ENCODE measurements at regions not wholly inside any gene's neighbourhood (a gene's known extent, or its start where the extent isn't known, plus 50 kb on each side); places are given as distances from the start of the nearest gene placed in this dataset.
"Not testable (repeated sequence)": the region's sequence is repeated elsewhere in the genome, so short reads cannot be mapped to it uniquely, and the experiment has no call there.

DNA sequence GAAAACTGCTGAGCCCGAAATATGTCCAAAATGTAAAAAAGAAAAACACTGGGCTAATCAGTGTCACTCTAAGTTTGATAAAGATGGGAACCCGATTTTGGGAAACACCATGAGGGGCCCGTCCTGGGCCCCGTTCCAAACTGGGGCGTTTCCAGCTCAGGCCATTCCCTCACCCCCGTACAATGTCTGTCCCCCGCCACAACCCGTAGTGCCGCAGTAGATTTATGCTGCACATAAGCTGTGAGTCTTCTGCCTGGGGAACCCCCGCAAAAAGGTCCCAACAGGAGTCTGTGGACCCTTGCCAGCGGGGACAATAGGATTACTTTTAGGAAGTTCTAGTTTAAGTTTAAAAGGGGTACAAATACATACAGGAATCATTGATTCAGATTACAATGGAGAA lies 275.5 kb downstream of the C7orf25 start:
- H3K9me3 ChIP-seq (ENCODE audit: control insufficient read depth, low read length, poor library complexity, severe bottlenecking); H3K4me1 Mint-ChIP-seq; H3K27me3 Mint-ChIP-seq; ATAC-seq; DNase-seq; H3K36me3 Mint-ChIP-seq (ENCODE audit: low read depth); H3K4me3 Mint-ChIP-seq; H3K27ac Mint-ChIP-seq: not testable (repeated sequence)

DNA sequence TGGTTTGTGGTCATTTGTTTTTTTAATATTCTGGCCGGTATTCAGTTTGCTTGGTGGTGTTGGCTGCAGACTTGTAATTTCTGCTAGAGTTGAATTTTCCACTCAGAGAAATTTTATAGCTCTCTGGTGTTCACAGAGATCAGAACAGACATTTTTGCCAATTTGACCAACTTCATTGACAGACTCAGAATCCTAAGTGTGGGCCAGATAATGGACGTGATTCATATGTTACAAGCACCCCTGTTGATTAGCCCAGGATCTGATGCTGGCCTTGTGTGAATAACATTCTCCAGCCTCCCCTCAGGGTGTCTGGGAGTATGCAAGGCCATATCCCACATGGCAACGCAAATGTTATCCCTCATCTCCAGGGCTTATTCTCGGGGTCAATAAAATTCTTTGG lies 283.8 kb downstream of the C7orf25 start:
- ATAC-seq = no peak
- no peak for DNase-seq
- Mint-ChIP-seq H3K27ac (no peak overlapping the region), H3K4me1 (no peaks in the 10 kb centered on the region), H3K36me3 (ENCODE audit: low read depth) (no peaks in the 10 kb centered on the region), H3K27me3 (no peaks in the 10 kb centered on the region), H3K4me3 (no peak overlapping the region)
- no peaks in the 10 kb centered on the region for H3K9me3 ChIP-seq (ENCODE audit: control insufficient read depth, low read length, poor library complexity, severe bottlenecking)

- no peaks in the 10 kb centered on the region for H3K27me3 Mint-ChIP-seq
- H3K4me3 Mint-ChIP-seq = no peak overlapping the region
- DNase-seq = no peak
Observed at GRCh38 chr7:42627626-42628025, 284.2 kb downstream of the C7orf25 start.

GRCh38 chr7:42627101-42627500 lies 284.8 kb downstream of the C7orf25 start:
- no peak for DNase-seq
- Mint-ChIP-seq H3K4me3 (no peak overlapping the region), H3K27me3 (no peaks in the 10 kb centered on the region), H3K36me3 (ENCODE audit: low read depth) (no peaks in the 10 kb centered on the region), H3K4me1 (no peaks in the 10 kb centered on the region), H3K27ac (no peak overlapping the region)
- ATAC-seq = no peak
- H3K9me3 ChIP-seq (ENCODE audit: control insufficient read depth, low read length, poor library complexity, severe bottlenecking) = no peaks in the 10 kb centered on the region

More at GRCh38 chr7:42627626-42628025, 284.2 kb downstream of the C7orf25 start:
- Mint-ChIP-seq H3K27ac (no peak overlapping the region), H3K36me3 (ENCODE audit: low read depth) (no peaks in the 10 kb centered on the region), H3K4me1 (no peaks in the 10 kb centered on the region)
- ATAC-seq = no peak
- H3K9me3 ChIP-seq (ENCODE audit: control insufficient read depth, low read length, poor library complexity, severe bottlenecking) = no peaks in the 10 kb centered on the region

DNA sequence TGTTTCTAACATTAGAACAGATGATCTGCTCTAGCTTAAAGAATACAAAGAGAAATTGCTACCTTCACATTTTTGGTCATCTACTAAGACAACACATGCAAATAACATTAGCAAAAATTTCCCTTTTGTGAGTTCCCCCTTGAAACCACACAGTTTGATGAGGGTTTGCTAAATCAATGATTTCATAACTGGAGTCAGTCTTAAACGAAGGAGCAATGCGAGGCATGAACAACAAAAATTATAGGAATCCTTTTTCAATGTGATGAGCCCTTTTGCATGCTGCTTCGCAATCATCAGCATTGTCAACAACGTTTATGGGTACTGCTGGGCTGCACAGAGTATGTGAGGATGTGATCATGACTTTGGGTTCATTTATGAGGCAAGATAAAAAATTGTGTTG lies 286.4 kb downstream of the C7orf25 start:
- Mint-ChIP-seq H3K4me1 (no peaks in the 10 kb centered on the region), H3K4me3 (no peak overlapping the region), H3K27ac (no peak overlapping the region), H3K36me3 (ENCODE audit: low read depth) (no peaks in the 10 kb centered on the region), H3K27me3 (no peaks in the 10 kb centered on the region)
- ATAC-seq (no peak), DNase-seq (no peak)
- H3K9me3 ChIP-seq (ENCODE audit: control insufficient read depth, low read length, poor library complexity, severe bottlenecking) = no peaks in the 10 kb centered on the region

DNA sequence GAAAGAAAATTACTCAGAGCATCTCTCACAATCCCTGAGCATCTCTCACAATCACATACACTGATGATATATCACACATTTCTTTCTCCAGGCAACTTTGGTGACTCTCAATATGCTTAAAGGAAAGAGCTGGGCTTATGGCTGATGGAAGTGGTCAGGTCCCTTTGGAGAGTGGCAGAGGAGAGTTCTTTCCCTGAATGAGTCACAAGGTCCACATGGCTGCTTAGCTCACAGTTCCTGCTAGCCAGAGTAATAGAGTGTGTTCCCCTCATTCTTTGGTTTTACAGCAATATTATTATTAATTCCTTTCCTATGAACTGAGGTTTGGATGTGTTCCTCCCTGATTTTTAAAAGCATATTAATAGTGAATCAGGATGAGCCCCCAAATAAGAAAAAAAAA lies 287.4 kb downstream of the C7orf25 start:
- no peak overlapping the region for H3K4me3 Mint-ChIP-seq

GRCh38 chr7:42621543-42622219 lies 290.2 kb downstream of the C7orf25 start:
- no peaks in the 10 kb centered on the region for H3K36me3 Mint-ChIP-seq (ENCODE audit: low read depth)
- H3K4me3 Mint-ChIP-seq = no peak overlapping the region
- no peak for DNase-seq
- H3K27me3 Mint-ChIP-seq = no peaks in the 10 kb centered on the region
- H3K27ac Mint-ChIP-seq = no peak overlapping the region
- H3K9me3 ChIP-seq (ENCODE audit: control insufficient read depth, low read length, poor library complexity, severe bottlenecking) = no peaks in the 10 kb centered on the region
- ATAC-seq = no peak
- no peaks in the 10 kb centered on the region for H3K4me1 Mint-ChIP-seq

More for the DNA sequence above, 287.4 kb downstream of the C7orf25 start:
- Mint-ChIP-seq H3K36me3 (ENCODE audit: low read depth) (no peaks in the 10 kb centered on the region), H3K4me1 (no peaks in the 10 kb centered on the region), H3K27ac (no peak overlapping the region), H3K27me3 (no peaks in the 10 kb centered on the region)
- DNase-seq = no peak
- ATAC-seq = no peak
- H3K9me3 ChIP-seq (ENCODE audit: control insufficient read depth, low read length, poor library complexity, severe bottlenecking) = no peaks in the 10 kb centered on the region

GRCh38 chr7:42618651-42619360 lies 293.1 kb downstream of the C7orf25 start:
- ATAC-seq (no peak), DNase-seq (no peak)
- Mint-ChIP-seq H3K4me3 (no peak overlapping the region), H3K27me3 (no peaks in the 10 kb centered on the region), H3K36me3 (ENCODE audit: low read depth) (no peaks in the 10 kb centered on the region), H3K4me1 (no peaks in the 10 kb centered on the region), H3K27ac (no peak overlapping the region)
- no peaks in the 10 kb centered on the region for H3K9me3 ChIP-seq (ENCODE audit: control insufficient read depth, low read length, poor library complexity, severe bottlenecking)

DNA sequence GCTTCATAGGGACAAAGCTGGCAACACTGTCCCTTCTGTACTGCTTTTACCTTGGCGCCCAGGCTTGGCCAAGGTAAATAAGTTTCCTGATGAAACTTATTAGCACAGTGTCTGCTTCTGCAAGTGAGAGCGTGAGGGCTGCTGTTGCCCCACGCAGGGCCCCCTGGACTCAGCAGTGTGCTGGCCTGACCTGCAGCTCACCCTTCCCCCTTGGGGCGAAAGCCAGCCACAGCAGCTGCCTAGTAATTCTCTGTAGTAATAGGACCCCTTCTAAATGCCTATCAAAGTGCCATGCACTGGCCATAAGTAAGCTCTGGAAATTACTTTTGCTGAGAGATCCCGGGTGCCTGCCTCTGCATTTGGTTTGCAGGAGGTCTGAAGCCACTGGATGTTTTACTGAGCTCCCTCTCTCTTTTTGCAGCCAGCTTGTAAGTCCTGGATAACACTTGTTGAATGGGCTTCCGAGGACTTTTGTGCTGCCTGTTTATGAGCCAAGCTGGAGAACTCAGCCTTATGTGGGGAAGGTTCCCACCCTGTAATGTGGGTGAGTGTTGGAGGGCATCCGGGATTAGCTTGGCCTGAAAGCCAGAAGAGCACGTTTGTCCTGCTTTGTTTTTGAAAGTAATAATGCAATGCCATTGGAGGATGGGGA lies 293.9 kb downstream of the C7orf25 start:
- Mint-ChIP-seq H3K27ac (no peak overlapping the region), H3K4me1 (no peaks in the 10 kb centered on the region), H3K4me3 (no peak overlapping the region), H3K36me3 (ENCODE audit: low read depth) (no peaks in the 10 kb centered on the region), H3K27me3 (no peaks in the 10 kb centered on the region)
- H3K9me3 ChIP-seq (ENCODE audit: control insufficient read depth, low read length, poor library complexity, severe bottlenecking) = no peaks in the 10 kb centered on the region
- ATAC-seq = no peak
- DNase-seq = no peak

DNA sequence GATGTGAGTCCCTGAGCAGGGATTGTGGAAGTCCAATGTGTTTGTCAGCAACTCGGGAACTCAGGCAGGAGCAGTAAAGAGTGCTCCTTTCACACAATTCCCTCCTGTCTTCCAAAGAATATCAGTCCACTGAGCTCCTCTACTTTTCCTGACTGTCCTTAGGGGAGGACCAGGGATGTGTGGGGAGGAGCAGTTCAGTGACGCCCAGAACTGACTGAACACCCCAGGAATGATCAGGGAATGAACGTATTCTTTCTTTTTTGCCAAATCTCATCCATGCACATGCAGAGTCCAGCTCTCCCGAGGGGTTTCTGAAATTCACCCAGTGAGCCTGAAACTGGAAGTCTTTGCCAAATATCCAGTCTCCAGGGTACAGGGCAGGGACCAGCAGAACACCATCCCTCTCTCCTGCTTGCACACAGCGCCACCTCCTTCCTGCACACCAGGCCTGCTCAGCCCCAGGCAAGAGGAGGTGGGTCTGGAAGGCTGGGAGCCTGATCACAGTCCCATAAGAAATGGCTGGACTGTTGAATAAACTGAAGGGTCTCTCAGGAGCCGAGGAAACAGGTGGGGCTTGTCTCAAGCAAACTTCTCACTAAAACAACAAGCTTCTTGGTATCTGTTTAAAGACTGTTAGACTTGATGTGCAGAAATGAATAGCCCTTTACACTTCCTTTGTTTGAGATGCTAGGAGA lies 294.7 kb downstream of the C7orf25 start:
- no peaks in the 10 kb centered on the region for H3K36me3 Mint-ChIP-seq (ENCODE audit: low read depth)
- no peak overlapping the region for H3K27ac Mint-ChIP-seq
- no peak for ATAC-seq

GRCh38 chr7:42614636-42615035 lies 297.2 kb downstream of the C7orf25 start:
- Mint-ChIP-seq H3K27ac (no peak overlapping the region), H3K27me3 (no peaks in the 10 kb centered on the region), H3K36me3 (ENCODE audit: low read depth) (no peaks in the 10 kb centered on the region), H3K4me1 (no peaks in the 10 kb centered on the region), H3K4me3 (no peak overlapping the region)
- DNase-seq (no peak), ATAC-seq (no peak)
- H3K9me3 ChIP-seq (ENCODE audit: control insufficient read depth, low read length, poor library complexity, severe bottlenecking) = no peaks in the 10 kb centered on the region

More for the DNA sequence above, 294.7 kb downstream of the C7orf25 start:
- H3K9me3 ChIP-seq (ENCODE audit: control insufficient read depth, low read length, poor library complexity, severe bottlenecking) = no peaks in the 10 kb centered on the region
- Mint-ChIP-seq H3K4me1 (no peaks in the 10 kb centered on the region), H3K27me3 (no peaks in the 10 kb centered on the region), H3K4me3 (no peak overlapping the region)
- DNase-seq = no peak

GRCh38 chr7:42611961-42612360 lies 299.9 kb downstream of the C7orf25 start:
- DNase-seq (no peak), ATAC-seq (no peak)
- no peaks in the 10 kb centered on the region for H3K27me3 Mint-ChIP-seq
- no peak overlapping the region for H3K4me3 Mint-ChIP-seq
- H3K27ac Mint-ChIP-seq = no peak overlapping the region
- H3K4me1 Mint-ChIP-seq = no peaks in the 10 kb centered on the region
- H3K9me3 ChIP-seq (ENCODE audit: control insufficient read depth, low read length, poor library complexity, severe bottlenecking) = no peaks in the 10 kb centered on the region
- no peaks in the 10 kb centered on the region for H3K36me3 Mint-ChIP-seq (ENCODE audit: low read depth)

DNA sequence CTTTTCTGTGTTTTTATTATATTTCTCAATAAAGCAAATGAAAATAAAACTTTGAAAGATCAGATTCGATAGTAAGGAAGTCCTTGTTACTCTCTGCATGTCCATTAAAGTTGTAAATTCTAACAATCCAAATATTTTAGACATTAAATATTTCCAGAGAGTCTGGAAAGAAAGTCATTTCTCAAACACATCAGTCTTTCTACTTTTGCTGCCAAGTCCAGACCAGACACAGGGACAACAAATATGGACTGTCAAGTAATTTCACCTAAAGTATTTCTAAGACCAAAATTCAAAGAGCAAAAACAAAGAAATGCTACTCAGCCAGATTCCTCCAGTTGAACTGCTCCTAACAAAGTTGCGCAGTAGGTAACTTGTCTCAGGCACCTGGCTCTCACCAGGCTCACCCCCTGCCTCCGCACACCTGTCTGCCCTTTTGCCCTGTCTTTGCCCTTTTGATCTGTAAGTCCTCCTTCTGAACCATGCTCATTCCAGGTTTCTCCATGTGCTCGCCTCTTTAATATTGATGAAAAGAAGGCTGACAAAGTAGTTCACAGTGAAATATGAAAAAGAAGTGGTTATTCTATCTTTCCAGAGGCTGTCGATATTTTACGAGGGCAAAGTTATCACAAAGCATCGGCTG lies 300.5 kb downstream of the C7orf25 start:
- H3K4me3 Mint-ChIP-seq = no peak overlapping the region
- H3K4me1 Mint-ChIP-seq = no peaks in the 10 kb centered on the region
- no peak for DNase-seq
- no peaks in the 10 kb centered on the region for H3K27me3 Mint-ChIP-seq
- H3K36me3 Mint-ChIP-seq (ENCODE audit: low read depth) = no peaks in the 10 kb centered on the region
- no peaks in the 10 kb centered on the region for H3K9me3 ChIP-seq (ENCODE audit: control insufficient read depth, low read length, poor library complexity, severe bottlenecking)
- no peak overlapping the region for H3K27ac Mint-ChIP-seq
- ATAC-seq = no peak
